B cell (primary cell): ENCODE measurements at regions not wholly inside any gene's neighbourhood (a gene's known extent, or its start where the extent isn't known, plus 50 kb on each side); places are given as distances from the start of the nearest gene placed in this dataset.

Source experiments
- ATAC-seq: fragments of 200-7000 bp; cut with Tn5 transposase; one replicate; pipeline ENCODE4 v1.10.0; 2021; ENCODE audit warnings: low read depth, mild to moderate bottlenecking, moderate number of reproducible peaks, moderate library complexity
- CTCF ChIA-PET: fragments of 350-600 bp; sonication (Branson Sonifier 250); formaldehyde crosslinking; loops from one replicate; lab custom pipeline; 2021; ENCODE audit warnings: antibody characterized with exemption, inconsistent platforms; lab: Charles Lee
- POLR2A ChIA-PET: fragments of 350-600 bp; sonication (Branson Sonifier 250); formaldehyde crosslinking; loops from one replicate; lab custom pipeline; 2021; ENCODE audit warnings: antibody characterized with exemption; lab: Charles Lee
- DNase-seq: peaks from one replicate; pipeline ENCODE4 v3.0.0; 2013
- H2AFZ ChIP-seq: 2 replicates; pipeline ENCODE4 v1.6.1; 2012; ENCODE audit warnings: mild to moderate bottlenecking, low read depth, low read length; ENCODE audit not compliant: insufficient read depth, poor library complexity, severe bottlenecking
- H3K27ac ChIP-seq, 2 donors: 1 replicate in 1 of 2; 2 replicates in 1 of 2; pipeline ENCODE4 v1.5.1; 2012 to 2013; ENCODE audit warnings: low read length in 2 of 2, mild to moderate bottlenecking in 2 of 2, moderate library complexity in 1 of 2
- H3K27me3 ChIP-seq, 4 experiments: fragments of 200-600 bp in 1 of 4; sonication (generic) in 1 of 4; replicated peaks in 1 of 4; 1 replicate in 2 of 4; 2 replicates in 2 of 4; pipeline versions ENCODE4 v1.6.1 to v1.7.0; 2013 to 2016; ENCODE audit warnings: low read length in 3 of 4, mild to moderate bottlenecking in 2 of 4, mixed read lengths in 1 of 4, moderate library complexity in 1 of 4; ENCODE audit not compliant: insufficient read depth in 4 of 4, control insufficient read depth in 3 of 4; ENCODE audit errors: control extremely low read depth in 1 of 4
- H3K36me3 ChIP-seq, 2 experiments: replicated peaks in 1 of 2; 1 replicate in 1 of 2; 2 replicates in 1 of 2; pipeline versions ENCODE4 v1.6.1 to v1.7.1; 2013; ENCODE audit warnings: low read length in 1 of 2; ENCODE audit not compliant: insufficient read depth in 2 of 2, control insufficient read depth in 1 of 2; ENCODE audit errors: control extremely low read depth in 1 of 2, extremely low read depth in 1 of 2
- H3K4me1 ChIP-seq, 2 donors: fragments of 200-600 bp in 1 of 2; sonication (generic) in 1 of 2; 1 replicate in 1 of 2; 2 replicates in 1 of 2; pipeline versions ENCODE4 v1.5.1 to v1.6.1; 2013 to 2017; ENCODE audit warnings: low read length in 2 of 2; ENCODE audit not compliant: control insufficient read depth in 2 of 2, insufficient read depth in 2 of 2
- H3K4me2 ChIP-seq: replicated peaks from 2 replicates; pipeline ENCODE3; 2012; ENCODE audit warnings: mild to moderate bottlenecking, low read depth, low read length; ENCODE audit not compliant: poor library complexity, severe bottlenecking
- H3K4me3 ChIP-seq, 5 experiments: fragments of 200-600 bp in 1 of 5; sonication (generic) in 1 of 5; 1 replicate in 3 of 5; 2 replicates in 2 of 5; pipeline versions ENCODE4 v1.5.1 to v1.7.0; 2011 to 2016; ENCODE audit warnings: low read length in 4 of 5, mild to moderate bottlenecking in 4 of 5, low read depth in 2 of 5, control low read depth in 1 of 5, moderate library complexity in 1 of 5; ENCODE audit not compliant: insufficient read depth in 1 of 5; ENCODE audit errors: control extremely low read depth in 1 of 5, extremely low read depth in 1 of 5
- H3K79me2 ChIP-seq: fragments of 200-600 bp; sonication (generic); one replicate; pipeline ENCODE4 v1.6.0; 2016; ENCODE audit warnings: low read length; ENCODE audit not compliant: control insufficient read depth, insufficient read depth
- H3K9ac ChIP-seq: fragments of 200-600 bp; sonication (generic); 2 replicates; pipeline ENCODE4 v1.6.1; 2017; ENCODE audit warnings: mild to moderate bottlenecking, low read length, moderate library complexity
- H3K9me3 ChIP-seq, 3 donors: one replicate each; pipeline versions ENCODE4 v1.6.1 to v1.7.1; 2013; ENCODE audit warnings: low read length in 2 of 3; ENCODE audit not compliant: control insufficient read depth in 2 of 3, insufficient read depth in 1 of 3; ENCODE audit errors: control extremely low read depth in 1 of 3
- H4K20me1 ChIP-seq: 2 replicates; pipeline ENCODE4 v1.6.0; 2012; ENCODE audit warnings: mild to moderate bottlenecking, low read length; ENCODE audit not compliant: insufficient read depth, control insufficient read depth, poor library complexity, severe bottlenecking
- H3K27ac Mint-ChIP-seq: one replicate; pipeline ENCODE4 v1.8.0; 2021; ENCODE audit warnings: mixed read lengths
- H3K27me3 Mint-ChIP-seq: one replicate; pipeline ENCODE4 v1.8.0; 2021; ENCODE audit warnings: mixed read lengths
- H3K4me1 Mint-ChIP-seq: one replicate; pipeline ENCODE4 v1.8.0; 2021; ENCODE audit warnings: mixed read lengths
- H3K4me3 Mint-ChIP-seq: one replicate; pipeline ENCODE4 v1.8.0; 2021; ENCODE audit warnings: mixed read lengths
- H3K9me3 Mint-ChIP-seq: one replicate; pipeline ENCODE4 v1.8.0; 2022; ENCODE audit warnings: mixed read lengths; ENCODE audit not compliant: insufficient read depth
- EZH2 ChIP-seq: IDR thresholded peaks from 2 replicates; pipeline ENCODE4 v1.6.1; 2012; ENCODE audit warnings: borderline replicate concordance, low read depth, mild to moderate bottlenecking, moderate library complexity, low read length; ENCODE audit not compliant: insufficient read depth, poor library complexity, severe bottlenecking
- WGBS: methylation state at CpG from one replicate; pipeline ENCODE4 v1.1.5; 2013; ENCODE audit warnings: missing lambda C conversion rate; ENCODE audit not compliant: insufficient coverage; 5-methylcytosine and 5-hydroxymethylcytosine counted together
- intact Hi-C: fragments of 100-400 bp; cut with micrococcal nuclease; formaldehyde crosslinking; loops from one replicate; pipeline ENCODE4 v1.10.0; 2022
- TF ChIP-seq, protein P1 (sequence below): fragments of 200-600 bp; IDR thresholded peaks from one replicate; pipeline ENCODE4 v1.8.0; 2022; ENCODE audit warnings: antibody characterized with exemption, mild to moderate bottlenecking

- Mint-ChIP-seq H3K9me3 (no peaks in the 10 kb centered on the region), H3K4me3 (no peak overlapping the region), H3K27me3 (peaks cover 21% of the 10 kb centered on the region), H3K4me1 (no peaks in the 10 kb centered on the region), H3K27ac (no peak overlapping the region)
- Histone ChIP-seq H3K4me1 (no peaks in the 10 kb centered on the region), H3K27ac (no peak overlapping the region), H3K79me2 (no peaks in the 10 kb centered on the region), H3K9me3 (peaks cover 0 to 3% (median 0%) of the 10 kb centered on the region in 3 donors), H3K9ac (no peak overlapping the region), H3K4me3 (no peak overlapping the region), H3K27me3 (no peaks in the 10 kb centered on the region), H2AFZ (no peak overlapping the region), H3K36me3 (no peaks in the 10 kb centered on the region), H3K4me2 (no peak overlapping the region), H4K20me1 (no peaks in the 10 kb centered on the region)
- TF ChIP-seq, protein P1, sequence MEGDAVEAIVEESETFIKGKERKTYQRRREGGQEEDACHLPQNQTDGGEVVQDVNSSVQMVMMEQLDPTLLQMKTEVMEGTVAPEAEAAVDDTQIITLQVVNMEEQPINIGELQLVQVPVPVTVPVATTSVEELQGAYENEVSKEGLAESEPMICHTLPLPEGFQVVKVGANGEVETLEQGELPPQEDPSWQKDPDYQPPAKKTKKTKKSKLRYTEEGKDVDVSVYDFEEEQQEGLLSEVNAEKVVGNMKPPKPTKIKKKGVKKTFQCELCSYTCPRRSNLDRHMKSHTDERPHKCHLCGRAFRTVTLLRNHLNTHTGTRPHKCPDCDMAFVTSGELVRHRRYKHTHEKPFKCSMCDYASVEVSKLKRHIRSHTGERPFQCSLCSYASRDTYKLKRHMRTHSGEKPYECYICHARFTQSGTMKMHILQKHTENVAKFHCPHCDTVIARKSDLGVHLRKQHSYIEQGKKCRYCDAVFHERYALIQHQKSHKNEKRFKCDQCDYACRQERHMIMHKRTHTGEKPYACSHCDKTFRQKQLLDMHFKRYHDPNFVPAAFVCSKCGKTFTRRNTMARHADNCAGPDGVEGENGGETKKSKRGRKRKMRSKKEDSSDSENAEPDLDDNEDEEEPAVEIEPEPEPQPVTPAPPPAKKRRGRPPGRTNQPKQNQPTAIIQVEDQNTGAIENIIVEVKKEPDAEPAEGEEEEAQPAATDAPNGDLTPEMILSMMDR: no peak
- TF ChIP-seq EZH2: no peak
- CTCF ChIA-PET: no interaction called here
- intact Hi-C loops: no loop called here
- DNase-seq (no peak), ATAC-seq (no peak)
- WGBS: 94% methylated on average over 2 of the region's 3 CpGs
- POLR2A ChIA-PET: no interaction called here
These were observed 70.4 kb upstream of the NTRK3 start for GRCh38 chr15:88326924-88327323.

DNA sequence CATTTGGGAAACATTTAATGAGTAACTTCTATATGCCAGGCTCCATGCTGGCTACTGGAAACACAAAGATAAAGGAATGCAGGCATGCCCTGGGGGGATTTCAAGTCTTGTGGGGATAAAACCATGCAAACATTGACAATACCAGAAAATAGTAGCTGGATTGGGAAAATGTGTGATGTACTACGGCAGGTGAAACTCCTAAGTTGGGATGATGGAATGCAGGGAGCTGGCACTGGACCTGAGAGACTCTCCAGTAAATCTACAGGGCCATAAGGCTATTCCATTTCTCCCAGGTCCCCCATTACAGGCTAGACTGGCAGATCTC, 68.2 kb upstream of the NTRK3 start:
- 100% methylated on average over 1 of the region's 1 CpG for WGBS
- H3K4me2 ChIP-seq: no peak overlapping the region
- no peaks in the 10 kb centered on the region for H4K20me1 ChIP-seq
- H3K9me3 ChIP-seq: no peaks in the 10 kb centered on the region
- intact Hi-C loops: no loop called here
- peaks cover 27% of the 10 kb centered on the region for H3K27me3 Mint-ChIP-seq
- H3K9ac ChIP-seq: no peak overlapping the region
- no peak for ATAC-seq
- H3K27ac Mint-ChIP-seq: no peak overlapping the region
- no peaks in the 10 kb centered on the region for H3K9me3 Mint-ChIP-seq
- no peaks in the 10 kb centered on the region for H3K27me3 ChIP-seq
- H2AFZ ChIP-seq: no peak overlapping the region
- H3K27ac ChIP-seq: no peak overlapping the region
- TF ChIP-seq, protein P1: no peak
- TF ChIP-seq EZH2: no peak
- DNase-seq: no peak
- H3K36me3 ChIP-seq: no peaks in the 10 kb centered on the region
- ChIA-PET POLR2A (no interaction called here), CTCF (no interaction called here)
- no peaks in the 10 kb centered on the region for H3K79me2 ChIP-seq
- H3K4me1 Mint-ChIP-seq: no peaks in the 10 kb centered on the region
- no peak overlapping the region for H3K4me3 Mint-ChIP-seq
- H3K4me1 ChIP-seq: no peaks in the 10 kb centered on the region
- no peak overlapping the region for H3K4me3 ChIP-seq
